ENCODE measurements at regions not wholly inside any gene's neighbourhood (a gene's known extent, or its start where the extent isn't known, plus 50 kb on each side); places are given as distances from the start of the nearest gene placed in this dataset.

- Histone ChIP-seq H3K36me3 (ENCODE audit: control insufficient read depth in 1 of 2, insufficient read depth in 2 of 2, low read length in 2 of 2) (no peaks in the 10 kb centered on the region), H2AFZ (ENCODE audit: low read depth, low read length, poor library complexity, severe bottlenecking) (no peak overlapping the region), H3K9me3 (ENCODE audit: control insufficient read depth in 1 of 2, insufficient read depth in 1 of 2, low read depth in 1 of 2, low read length in 2 of 2) (no peaks in the 10 kb centered on the region), H3K4me1 (ENCODE audit: control insufficient read depth in 1 of 2, insufficient read depth in 2 of 2, low read length in 2 of 2) (no peaks in the 10 kb centered on the region), H4K20me1 (ENCODE audit: insufficient read depth) (no peaks in the 10 kb centered on the region), H3K4me2 (ENCODE audit: low read length) (no peak overlapping the region), H3K4me3 (replicated peaks in 1 of 2; ENCODE audit: low read depth in 1 of 2, low read length in 2 of 2) (no peak overlapping the region), H3K79me2 (ENCODE audit: insufficient read depth, low read length) (no peaks in the 10 kb centered on the region), H3K27ac (ENCODE audit: low read depth, low read length) (no peak overlapping the region), H3K27me3 (ENCODE audit: insufficient read depth, low read length) (no peaks in the 10 kb centered on the region), H3K9ac (ENCODE audit: low read length) (no peak overlapping the region), H3K9me2 (ENCODE audit: insufficient read depth) (no peaks in the 10 kb centered on the region)
- ChIA-PET RAD21 (ENCODE audit: low non-redundant PET in 1 of 2, low total read pairs in 2 of 2, uncharacterized antibody in 2 of 2, unreplicated experiment in 2 of 2) (no interaction called here), CTCF (no interaction called here), POLR2A (no interaction called here)
- BruUV-seq (replicated peaks): no TSS peak
- no peak for DNase-seq (ENCODE audit: low read depth, low spot score)
- TF ChIP-seq REST (IDR thresholded peaks at IDR 0.05; ENCODE audit: low read depth) (no peak), SRF (IDR thresholded peaks at IDR 0.05; ENCODE audit: low read depth) (no peak), EZH2 (IDR thresholded peaks at IDR 0.05) (no peak), POLR2AphosphoS5 (IDR thresholded peaks at IDR 0.05; ENCODE audit: low read depth, low read length) (no peak), ELF1 (IDR thresholded peaks at IDR 0.05; ENCODE audit: borderline replicate concordance, low read depth) (no peak), SIN3A (IDR thresholded peaks at IDR 0.05; ENCODE audit: low read depth) (no peak), CBX3 (IDR thresholded peaks at IDR 0.05; ENCODE audit: low read depth) (no peak), ZBTB33 (IDR thresholded peaks at IDR 0.05; ENCODE audit: extremely low read depth, insufficient replicate concordance, low read length) (no peak), CTCF (IDR thresholded peaks at IDR 0.05 in 2 of 3, conservative IDR thresholded peaks at IDR 0.05 in 1 of 3; ENCODE audit: borderline replicate concordance in 1 of 3, insufficient read depth in 1 of 3, low read depth in 2 of 3, low read length in 2 of 3) (no peak), CEBPB (IDR thresholded peaks at IDR 0.05; ENCODE audit: low read depth) (no peak), SP1 (IDR thresholded peaks at IDR 0.05; ENCODE audit: low read depth) (no peak), EGR1 (IDR thresholded peaks at IDR 0.05; ENCODE audit: low read depth) (no peak), FOSL1 (IDR thresholded peaks at IDR 0.05; ENCODE audit: low read depth) (no peak), YY1 (IDR thresholded peaks at IDR 0.05; ENCODE audit: extremely low read depth, insufficient replicate concordance, low read depth, low read length) (no peak), RAD21 (IDR thresholded peaks at IDR 0.05; ENCODE audit: low read depth) (no peak), ATF3 (IDR thresholded peaks at IDR 0.05) (no peak)
- ATAC-seq: no peak
- intact Hi-C loops (cut with micrococcal nuclease): no loop called here
Observed at GRCh38 chr4:151518359-151518758, 109.4 kb downstream of the FHIP1A start.
